ENCODE measurements at regions not wholly inside any gene's neighbourhood (a gene's known extent, or its start where the extent isn't known, plus 50 kb on each side); places are given as distances from the start of the nearest gene placed in this dataset.

DNA sequence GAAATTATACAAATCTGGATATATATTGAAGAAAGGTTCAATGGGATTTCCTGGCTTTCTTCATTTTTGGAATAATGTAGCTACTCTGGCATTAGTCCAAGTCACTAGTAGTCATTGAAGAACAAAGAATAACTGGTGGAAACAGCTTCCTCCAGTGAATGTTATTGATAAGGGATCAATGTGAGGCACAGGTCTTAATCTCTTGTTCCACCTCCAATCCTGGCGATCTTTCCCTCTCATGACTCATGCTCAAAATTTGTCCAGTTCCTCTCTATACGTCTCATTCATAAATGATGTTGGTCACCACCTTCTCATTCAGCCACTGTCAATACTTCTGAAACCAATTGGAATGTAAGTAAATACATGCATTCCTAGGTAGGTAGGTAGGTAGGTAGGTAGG is 185.0 kb upstream of the BMP2 start (continued):
- TF ChIP-seq ETV6 (CRISPR knock-in tag; IDR thresholded peaks at IDR 0.05) = no peak
- TF ChIP-seq, protein P1, sequence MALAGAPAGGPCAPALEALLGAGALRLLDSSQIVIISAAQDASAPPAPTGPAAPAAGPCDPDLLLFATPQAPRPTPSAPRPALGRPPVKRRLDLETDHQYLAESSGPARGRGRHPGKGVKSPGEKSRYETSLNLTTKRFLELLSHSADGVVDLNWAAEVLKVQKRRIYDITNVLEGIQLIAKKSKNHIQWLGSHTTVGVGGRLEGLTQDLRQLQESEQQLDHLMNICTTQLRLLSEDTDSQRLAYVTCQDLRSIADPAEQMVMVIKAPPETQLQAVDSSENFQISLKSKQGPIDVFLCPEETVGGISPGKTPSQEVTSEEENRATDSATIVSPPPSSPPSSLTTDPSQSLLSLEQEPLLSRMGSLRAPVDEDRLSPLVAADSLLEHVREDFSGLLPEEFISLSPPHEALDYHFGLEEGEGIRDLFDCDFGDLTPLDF (CRISPR knock-in tag; IDR thresholded peaks at IDR 0.05) = no peak
- TF ChIP-seq NFATC4 (CRISPR knock-in tag; IDR thresholded peaks at IDR 0.05) = no peak
- TF ChIP-seq ESRRA (CRISPR knock-in tag; IDR thresholded peaks at IDR 0.05; ENCODE audit: borderline replicate concordance) = no peak
- TF ChIP-seq, protein P2, sequence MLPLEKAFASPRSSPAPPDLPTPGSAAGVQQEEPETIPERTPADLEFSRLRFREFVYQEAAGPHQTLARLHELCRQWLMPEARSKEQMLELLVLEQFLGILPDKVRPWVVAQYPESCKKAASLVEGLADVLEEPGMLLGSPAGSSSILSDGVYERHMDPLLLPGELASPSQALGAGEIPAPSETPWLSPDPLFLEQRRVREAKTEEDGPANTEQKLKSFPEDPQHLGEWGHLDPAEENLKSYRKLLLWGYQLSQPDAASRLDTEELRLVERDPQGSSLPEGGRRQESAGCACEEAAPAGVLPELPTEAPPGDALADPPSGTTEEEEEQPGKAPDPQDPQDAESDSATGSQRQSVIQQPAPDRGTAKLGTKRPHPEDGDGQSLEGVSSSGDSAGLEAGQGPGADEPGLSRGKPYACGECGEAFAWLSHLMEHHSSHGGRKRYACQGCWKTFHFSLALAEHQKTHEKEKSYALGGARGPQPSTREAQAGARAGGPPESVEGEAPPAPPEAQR (CRISPR knock-in tag; IDR thresholded peaks at IDR 0.05) = no peak

DNA sequence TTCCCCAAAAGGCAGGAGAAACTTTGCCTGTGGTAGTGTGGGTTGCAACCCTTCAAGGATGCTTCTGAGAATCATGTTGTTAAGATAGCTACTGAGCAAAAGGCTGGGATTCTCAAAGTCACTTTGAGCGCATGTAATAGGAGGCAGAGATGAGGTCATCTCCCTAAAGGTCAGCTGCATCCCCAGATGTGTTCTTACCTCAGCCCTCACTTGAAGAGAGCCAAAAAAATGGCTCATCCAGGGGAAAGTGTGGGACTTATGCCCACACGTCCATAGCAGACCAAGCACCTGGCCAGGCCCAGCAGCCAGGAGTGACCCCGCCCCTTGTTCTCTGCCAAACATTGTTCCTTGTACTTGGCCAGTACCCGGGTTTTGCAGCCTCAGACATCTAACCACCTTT is 187.0 kb upstream of the BMP2 start:
- POLR2A ChIA-PET = no interaction called here
- Mint-ChIP-seq H3K36me3 (no peaks in the 10 kb centered on the region), H3K4me1 (peaks cover 7% of the 10 kb centered on the region; the same call in 1 of the 2 replicates), H3K27me3 (ENCODE audit: low read depth) (no peaks in the 10 kb centered on the region), H3K27ac (no peak overlapping the region), H3K9me3 (no peaks in the 10 kb centered on the region), H3K4me3 (no peak overlapping the region)
- TF ChIP-seq IRF2 (CRISPR knock-in tag; IDR thresholded peaks at IDR 0.05; ENCODE audit: borderline replicate concordance, low read depth) (no peak), SOX15 (CRISPR knock-in tag; IDR thresholded peaks at IDR 0.05) (no peak), ZNF121 (CRISPR knock-in tag; IDR thresholded peaks at IDR 0.05) (no peak), ETV6 (CRISPR knock-in tag; IDR thresholded peaks at IDR 0.05) (no peak)
- CTCF ChIA-PET = no interaction called here
- ATAC-seq = no peak
- no peak for DNase-seq (ENCODE audit: low spot score)

DNA sequence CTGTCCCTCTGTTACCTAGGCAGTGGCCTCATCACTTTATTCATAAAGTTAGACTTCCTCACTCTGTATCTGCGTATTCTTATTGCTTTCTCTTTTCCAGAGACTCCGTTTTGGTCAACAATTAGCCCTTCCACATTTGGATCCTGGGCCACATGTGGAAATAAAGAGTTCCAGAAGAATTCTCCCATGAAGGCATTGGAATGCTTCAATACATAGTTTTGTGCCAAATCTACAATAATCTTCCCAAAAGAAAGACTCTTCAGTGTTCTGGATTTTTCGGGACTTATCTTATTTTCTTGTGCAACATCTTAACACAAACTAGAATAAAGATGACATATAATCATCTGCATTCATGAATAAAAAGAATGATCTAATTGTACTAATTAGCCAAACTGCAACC is 187.7 kb upstream of the BMP2 start:
- no peak for DNase-seq (ENCODE audit: low spot score)
- CTCF ChIA-PET = no interaction called here
- ATAC-seq = no peak
- Mint-ChIP-seq H3K4me1 (peaks cover 7% of the 10 kb centered on the region; the same call in 1 of the 2 replicates), H3K27me3 (ENCODE audit: low read depth) (no peaks in the 10 kb centered on the region), H3K36me3 (no peaks in the 10 kb centered on the region), H3K9me3 (no peaks in the 10 kb centered on the region), H3K4me3 (no peak overlapping the region), H3K27ac (no peak overlapping the region)
- TF ChIP-seq, protein P3, sequence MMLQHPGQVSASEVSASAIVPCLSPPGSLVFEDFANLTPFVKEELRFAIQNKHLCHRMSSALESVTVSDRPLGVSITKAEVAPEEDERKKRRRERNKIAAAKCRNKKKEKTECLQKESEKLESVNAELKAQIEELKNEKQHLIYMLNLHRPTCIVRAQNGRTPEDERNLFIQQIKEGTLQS (CRISPR knock-in tag; conservative IDR thresholded peaks at IDR 0.05) = no peak
- TF ChIP-seq, protein P4, sequence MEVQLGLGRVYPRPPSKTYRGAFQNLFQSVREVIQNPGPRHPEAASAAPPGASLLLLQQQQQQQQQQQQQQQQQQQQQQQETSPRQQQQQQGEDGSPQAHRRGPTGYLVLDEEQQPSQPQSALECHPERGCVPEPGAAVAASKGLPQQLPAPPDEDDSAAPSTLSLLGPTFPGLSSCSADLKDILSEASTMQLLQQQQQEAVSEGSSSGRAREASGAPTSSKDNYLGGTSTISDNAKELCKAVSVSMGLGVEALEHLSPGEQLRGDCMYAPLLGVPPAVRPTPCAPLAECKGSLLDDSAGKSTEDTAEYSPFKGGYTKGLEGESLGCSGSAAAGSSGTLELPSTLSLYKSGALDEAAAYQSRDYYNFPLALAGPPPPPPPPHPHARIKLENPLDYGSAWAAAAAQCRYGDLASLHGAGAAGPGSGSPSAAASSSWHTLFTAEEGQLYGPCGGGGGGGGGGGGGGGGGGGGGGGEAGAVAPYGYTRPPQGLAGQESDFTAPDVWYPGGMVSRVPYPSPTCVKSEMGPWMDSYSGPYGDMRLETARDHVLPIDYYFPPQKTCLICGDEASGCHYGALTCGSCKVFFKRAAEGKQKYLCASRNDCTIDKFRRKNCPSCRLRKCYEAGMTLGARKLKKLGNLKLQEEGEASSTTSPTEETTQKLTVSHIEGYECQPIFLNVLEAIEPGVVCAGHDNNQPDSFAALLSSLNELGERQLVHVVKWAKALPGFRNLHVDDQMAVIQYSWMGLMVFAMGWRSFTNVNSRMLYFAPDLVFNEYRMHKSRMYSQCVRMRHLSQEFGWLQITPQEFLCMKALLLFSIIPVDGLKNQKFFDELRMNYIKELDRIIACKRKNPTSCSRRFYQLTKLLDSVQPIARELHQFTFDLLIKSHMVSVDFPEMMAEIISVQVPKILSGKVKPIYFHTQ (CRISPR knock-in tag; IDR thresholded peaks at IDR 0.05) = no peak
- no peak for TF ChIP-seq ZNF232 (CRISPR knock-in tag; IDR thresholded peaks at IDR 0.05)
- TF ChIP-seq, protein P5, sequence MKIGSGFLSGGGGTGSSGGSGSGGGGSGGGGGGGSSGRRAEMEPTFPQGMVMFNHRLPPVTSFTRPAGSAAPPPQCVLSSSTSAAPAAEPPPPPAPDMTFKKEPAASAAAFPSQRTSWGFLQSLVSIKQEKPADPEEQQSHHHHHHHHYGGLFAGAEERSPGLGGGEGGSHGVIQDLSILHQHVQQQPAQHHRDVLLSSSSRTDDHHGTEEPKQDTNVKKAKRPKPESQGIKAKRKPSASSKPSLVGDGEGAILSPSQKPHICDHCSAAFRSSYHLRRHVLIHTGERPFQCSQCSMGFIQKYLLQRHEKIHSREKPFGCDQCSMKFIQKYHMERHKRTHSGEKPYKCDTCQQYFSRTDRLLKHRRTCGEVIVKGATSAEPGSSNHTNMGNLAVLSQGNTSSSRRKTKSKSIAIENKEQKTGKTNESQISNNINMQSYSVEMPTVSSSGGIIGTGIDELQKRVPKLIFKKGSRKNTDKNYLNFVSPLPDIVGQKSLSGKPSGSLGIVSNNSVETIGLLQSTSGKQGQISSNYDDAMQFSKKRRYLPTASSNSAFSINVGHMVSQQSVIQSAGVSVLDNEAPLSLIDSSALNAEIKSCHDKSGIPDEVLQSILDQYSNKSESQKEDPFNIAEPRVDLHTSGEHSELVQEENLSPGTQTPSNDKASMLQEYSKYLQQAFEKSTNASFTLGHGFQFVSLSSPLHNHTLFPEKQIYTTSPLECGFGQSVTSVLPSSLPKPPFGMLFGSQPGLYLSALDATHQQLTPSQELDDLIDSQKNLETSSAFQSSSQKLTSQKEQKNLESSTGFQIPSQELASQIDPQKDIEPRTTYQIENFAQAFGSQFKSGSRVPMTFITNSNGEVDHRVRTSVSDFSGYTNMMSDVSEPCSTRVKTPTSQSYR (CRISPR knock-in tag; IDR thresholded peaks at IDR 0.05) = no peak
- TF ChIP-seq, protein P6, sequence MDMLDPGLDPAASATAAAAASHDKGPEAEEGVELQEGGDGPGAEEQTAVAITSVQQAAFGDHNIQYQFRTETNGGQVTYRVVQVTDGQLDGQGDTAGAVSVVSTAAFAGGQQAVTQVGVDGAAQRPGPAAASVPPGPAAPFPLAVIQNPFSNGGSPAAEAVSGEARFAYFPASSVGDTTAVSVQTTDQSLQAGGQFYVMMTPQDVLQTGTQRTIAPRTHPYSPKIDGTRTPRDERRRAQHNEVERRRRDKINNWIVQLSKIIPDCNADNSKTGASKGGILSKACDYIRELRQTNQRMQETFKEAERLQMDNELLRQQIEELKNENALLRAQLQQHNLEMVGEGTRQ (CRISPR knock-in tag; IDR thresholded peaks at IDR 0.05) = no peak
- TF ChIP-seq ZNF263 (CRISPR knock-in tag; IDR thresholded peaks at IDR 0.05; ENCODE audit: low read depth) = no peak
- POLR2A ChIA-PET = no interaction called here
